HepG2 (cell line): ENCODE measurements at regions not wholly inside any gene's neighbourhood (a gene's known extent, or its start where the extent isn't known, plus 50 kb on each side); places are given as distances from the start of the nearest gene placed in this dataset.

Experiments
- ATAC-seq: fragments of 200-7000 bp; cut with Tn5 transposase; 3 replicates; pipeline ENCODE4 v1.9.1; 2020; ENCODE audit warnings: mild to moderate bottlenecking, moderate library complexity
- BruUV-seq: library from RNA; stranded (reverse); fragments of 400-500 nt; replicated peaks from 2 replicates; lab custom pipeline; 2021; lab: Mats Ljungman, UMichigan
- CTCF ChIA-PET: fragments of 300-600 bp; formaldehyde crosslinking; extraction: SDS; loops from one replicate; lab custom pipeline; 2021; ENCODE audit warnings: low total read pairs, inconsistent platforms, low intra/inter-chr PET ratio; lab: Yijun Ruan, JAX
- POLR2A ChIA-PET: fragments of 350-600 bp; sonication (Branson Sonifier 250); formaldehyde crosslinking; loops from one replicate; lab custom pipeline; 2020; ENCODE audit warnings: antibody characterized with exemption, inconsistent platforms; lab: Yijun Ruan, JAX
- DNase-seq: peaks from one replicate; pipeline ENCODE4 v3.0.0-alpha.2; 2015; ENCODE audit warnings: low spot score
- FAIRE-seq: peaks from 3 replicates; lab custom pipeline; 2011; peaks lifted over from hg19 to GRCh38; lab: Jason Lieb, UNC
- H2AFZ ChIP-seq: one replicate; pipeline ENCODE4 v1.6.1; 2011; ENCODE audit warnings: low read length, inconsistent platforms
- H3K27ac ChIP-seq: fragments of 300-600 bp; 3 replicates; pipeline ENCODE4 v1.8.0; 2011; ENCODE audit warnings: mixed run types, mild to moderate bottlenecking, mixed read lengths, low read length, inconsistent platforms; ENCODE audit not compliant: insufficient read depth; ENCODE audit errors: extremely low read length
- H3K27me3 ChIP-seq, 2 experiments: fragments of 200-600 bp in 1 of 2; 2 replicates in 1 of 2; 3 replicates in 1 of 2; pipeline versions ENCODE4 v1.6.0 to v1.8.0; 2011; ENCODE audit warnings: low read length in 2 of 2, mild to moderate bottlenecking in 2 of 2, moderate library complexity in 2 of 2, inconsistent platforms in 1 of 2; ENCODE audit not compliant: insufficient read depth in 2 of 2, control insufficient read depth in 1 of 2
- H3K36me3 ChIP-seq, 2 experiments: fragments of 200-600 bp in 1 of 2; replicated peaks in 1 of 2; 2 replicates in 1 of 2; 3 replicates in 1 of 2; pipeline versions ENCODE4 v1.5.1 to v1.8.0; 2011; ENCODE audit warnings: low read length in 2 of 2, inconsistent platforms in 1 of 2; ENCODE audit not compliant: insufficient read depth in 2 of 2, control insufficient read depth in 1 of 2
- H3K4me1 ChIP-seq: 2 replicates; pipeline ENCODE4 v1.5.1; 2012; ENCODE audit warnings: low read length, inconsistent platforms; ENCODE audit not compliant: insufficient read depth
- H3K4me2 ChIP-seq: 2 replicates; pipeline ENCODE4 v1.6.0; 2011; ENCODE audit warnings: low read depth, low read length, inconsistent platforms
- H3K4me3 ChIP-seq, 3 experiments: fragments of 200-600 bp in 1 of 3; sonication (generic), shearing (Covaris generic) in 1 of 3; replicated peaks in 1 of 3; 2 replicates each; pipeline ENCODE4 v1.5.1; 2011 to 2016; ENCODE audit warnings: low read length in 3 of 3, inconsistent platforms in 2 of 3, low read depth in 2 of 3, mild to moderate bottlenecking in 2 of 3, control low read depth in 1 of 3, mixed read lengths in 1 of 3; ENCODE audit not compliant: insufficient read depth in 1 of 3
- H3K79me2 ChIP-seq: one replicate; pipeline ENCODE4 v1.6.1; 2011; ENCODE audit warnings: low read length, inconsistent platforms; ENCODE audit not compliant: insufficient read depth
- H3K9ac ChIP-seq: 2 replicates; pipeline ENCODE4 v1.6.0; 2011; ENCODE audit warnings: mild to moderate bottlenecking, low read depth, low read length, inconsistent platforms; ENCODE audit not compliant: insufficient read depth
- H3K9me3 ChIP-seq: 2 replicates; pipeline ENCODE4 v1.5.1; 2012; ENCODE audit warnings: mild to moderate bottlenecking, low read length
- H4K20me1 ChIP-seq: 2 replicates; pipeline ENCODE4 v1.6.0; 2011; ENCODE audit warnings: inconsistent platforms, mild to moderate bottlenecking, low read length, moderate library complexity; ENCODE audit not compliant: insufficient read depth
- BRCA1 ChIP-seq: sonication (generic); formaldehyde crosslinking; IDR thresholded peaks from 2 replicates; pipeline ENCODE4 v1.4.0; 2020; ENCODE audit warnings: missing genetic modification reagents
- FOSL1 ChIP-seq: sonication (generic); formaldehyde crosslinking; IDR thresholded peaks from 2 replicates; pipeline ENCODE4 v1.9.0; 2021; ENCODE audit warnings: missing genetic modification reagents, borderline replicate concordance
- PAWR ChIP-seq: sonication (generic); formaldehyde crosslinking; IDR thresholded peaks from 2 replicates; pipeline ENCODE4 v1.4.0; 2020; ENCODE audit warnings: missing genetic modification reagents, mild to moderate bottlenecking, borderline replicate concordance
- PBX3 ChIP-seq: sonication (generic); formaldehyde crosslinking; IDR thresholded peaks from 2 replicates; pipeline ENCODE4 v1.8.1; 2023; ENCODE audit warnings: missing genetic modification reagents, inconsistent platforms, borderline replicate concordance
- POLR2G ChIP-seq: fragments of 200-400 bp; formaldehyde crosslinking; IDR thresholded peaks from 2 replicates; pipeline ENCODE4 v1.6.1; 2018; ENCODE audit warnings: mild to moderate bottlenecking, low read depth, low read length, moderate library complexity
- RELA ChIP-seq: sonication (generic); formaldehyde crosslinking; IDR thresholded peaks from 2 replicates; pipeline ENCODE4 v1.4.0; 2020; ENCODE audit warnings: missing genetic modification reagents
- TAF15 ChIP-seq: fragments of 200-400 bp; formaldehyde crosslinking; IDR thresholded peaks from one replicate; pipeline ENCODE4 v1.6.1; 2018; ENCODE audit warnings: mild to moderate bottlenecking, low read depth, low read length; ENCODE audit not compliant: poor library complexity, severe bottlenecking
- TARDBP ChIP-seq: sonication (generic); formaldehyde crosslinking; IDR thresholded peaks from 2 replicates; pipeline ENCODE4 v1.8.0; 2022; ENCODE audit warnings: mild to moderate bottlenecking, missing genetic modification reagents
- ZNF331 ChIP-seq: sonication (generic); formaldehyde crosslinking; IDR thresholded peaks from 2 replicates; pipeline ENCODE4 v1.4.0; 2020; ENCODE audit warnings: missing genetic modification reagents
- ZNF333 ChIP-seq: sonication (generic); formaldehyde crosslinking; IDR thresholded peaks from 2 replicates; pipeline ENCODE4 v1.4.0; 2020; ENCODE audit warnings: mild to moderate bottlenecking, missing genetic modification reagents, borderline replicate concordance
- ZNF687 ChIP-seq: sonication (generic); formaldehyde crosslinking; IDR thresholded peaks from 2 replicates; pipeline ENCODE4 v1.5.1; 2020; ENCODE audit warnings: mild to moderate bottlenecking, missing genetic modification reagents, moderate library complexity
- ZSCAN31 ChIP-seq: sonication (generic); formaldehyde crosslinking; IDR thresholded peaks from 2 replicates; pipeline ENCODE4 v1.5.0; 2020; ENCODE audit warnings: low read depth, mild to moderate bottlenecking, missing genetic modification reagents
- WGBS: methylation state at CpG from one replicate; pipeline ENCODE4 v1.1.6; 2017; ENCODE audit warnings: low lambda C conversion rate; 5-methylcytosine and 5-hydroxymethylcytosine counted together
- in situ Hi-C: cut with HindIII; loops from 2 replicates; pipeline ENCODE4 v1.10.0; 2017; ENCODE audit warnings: low pct_unique_long_range_greater_than_20kb; ENCODE audit not compliant: extremely low pct_ligation_motif_present
- intact Hi-C: fragments of 100-400 bp; cut with micrococcal nuclease; formaldehyde crosslinking; loops from one replicate; pipeline ENCODE4 v1.10.0; 2022; ENCODE audit not compliant: unreplicated experiment
- TF ChIP-seq, protein P1 (sequence below): sonication (generic); formaldehyde crosslinking; IDR thresholded peaks from 2 replicates; pipeline ENCODE4 v1.9.0; 2022; ENCODE audit warnings: missing genetic modification reagents, mild to moderate bottlenecking, borderline replicate concordance

- in situ Hi-C loops: no loop called here
- FAIRE-seq: no peak
Measured at GRCh38 chr7:118072893-118073674, 110.9 kb upstream of the LSM8 start.

DNA sequence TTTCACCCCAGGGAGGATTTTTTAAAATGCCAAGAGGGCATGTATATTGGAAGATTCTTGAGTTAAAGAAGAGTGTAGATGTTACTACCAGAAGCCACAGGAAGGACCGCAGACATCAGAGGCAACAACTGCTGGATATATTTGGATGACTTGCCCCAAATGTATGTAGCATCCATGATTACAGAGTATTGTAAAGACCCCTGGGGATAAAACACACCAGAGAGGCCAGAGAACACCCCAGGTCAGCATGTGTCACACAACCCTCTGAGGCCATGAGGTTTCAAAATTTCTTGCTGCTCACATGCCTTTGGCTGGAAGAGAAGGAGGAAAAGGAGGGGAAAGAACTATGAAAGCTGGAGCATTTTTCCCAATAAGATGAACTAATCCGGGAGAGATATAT, 108.0 kb upstream of the LSM8 start:
- Histone ChIP-seq H3K36me3 (no peaks in the 10 kb centered on the region), H3K4me1 (peaks cover 6% of the 10 kb centered on the region; the same call in 1 of the 2 replicates), H3K27ac (no peak overlapping the region), H3K9ac (no peak overlapping the region), H3K9me3 (no peaks in the 10 kb centered on the region), H4K20me1 (no peaks in the 10 kb centered on the region), H2AFZ (no peak overlapping the region), H3K4me3 (no peak overlapping the region), H3K79me2 (no peaks in the 10 kb centered on the region), H3K4me2 (no peak overlapping the region), H3K27me3 (no peaks in the 10 kb centered on the region; a peak in 1 of 5 replicates)
- intact Hi-C loops (no loop called here), in situ Hi-C loops (no loop called here)
- DNase-seq (no peak), ATAC-seq (no peak), FAIRE-seq (no peak)
- POLR2A ChIA-PET: no interaction called here
- CTCF ChIA-PET: no interaction called here
- WGBS: 53% methylated on average over 2 of the region's 2 CpGs
- BruUV-seq: no TSS peak
- TF ChIP-seq RELA (CRISPR knock-in tag): no peak
- no peak for TF ChIP-seq FOSL1 (CRISPR knock-in tag)
- TF ChIP-seq ZNF331: no peak
- no peak for TF ChIP-seq TARDBP (CRISPR knock-in tag)
- TF ChIP-seq BRCA1 (CRISPR knock-in tag): no peak
- TF ChIP-seq PBX3 (CRISPR knock-in tag): no peak
- no peak for TF ChIP-seq ZNF687 (CRISPR knock-in tag)

More at GRCh38 chr7:118072893-118073674, 110.9 kb upstream of the LSM8 start:
- Histone ChIP-seq H3K27ac (no peak overlapping the region), H2AFZ (no peak overlapping the region), H3K27me3 (no peaks in the 10 kb centered on the region; a peak in 1 of 5 replicates), H3K4me2 (no peak overlapping the region), H3K4me1 (peaks cover 6% of the 10 kb centered on the region; the same call in 1 of the 2 replicates), H3K79me2 (no peaks in the 10 kb centered on the region), H3K36me3 (no peaks in the 10 kb centered on the region), H3K4me3 (no peak overlapping the region), H3K9me3 (no peaks in the 10 kb centered on the region), H4K20me1 (no peaks in the 10 kb centered on the region), H3K9ac (no peak overlapping the region)
- TF ChIP-seq ZSCAN31 (CRISPR knock-in tag): no peak
- no peak for TF ChIP-seq ZNF333 (CRISPR knock-in tag)
- no peak for TF ChIP-seq TAF15
- no peak for TF ChIP-seq PAWR (CRISPR knock-in tag)
- no peak for TF ChIP-seq POLR2G
- TF ChIP-seq, protein P1, sequence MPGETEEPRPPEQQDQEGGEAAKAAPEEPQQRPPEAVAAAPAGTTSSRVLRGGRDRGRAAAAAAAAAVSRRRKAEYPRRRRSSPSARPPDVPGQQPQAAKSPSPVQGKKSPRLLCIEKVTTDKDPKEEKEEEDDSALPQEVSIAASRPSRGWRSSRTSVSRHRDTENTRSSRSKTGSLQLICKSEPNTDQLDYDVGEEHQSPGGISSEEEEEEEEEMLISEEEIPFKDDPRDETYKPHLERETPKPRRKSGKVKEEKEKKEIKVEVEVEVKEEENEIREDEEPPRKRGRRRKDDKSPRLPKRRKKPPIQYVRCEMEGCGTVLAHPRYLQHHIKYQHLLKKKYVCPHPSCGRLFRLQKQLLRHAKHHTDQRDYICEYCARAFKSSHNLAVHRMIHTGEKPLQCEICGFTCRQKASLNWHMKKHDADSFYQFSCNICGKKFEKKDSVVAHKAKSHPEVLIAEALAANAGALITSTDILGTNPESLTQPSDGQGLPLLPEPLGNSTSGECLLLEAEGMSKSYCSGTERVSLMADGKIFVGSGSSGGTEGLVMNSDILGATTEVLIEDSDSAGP (CRISPR knock-in tag): no peak
- no peak for ATAC-seq
- 1% methylated on average over 4 of the region's 5 CpGs for WGBS
- intact Hi-C loops: no loop called here
- ChIA-PET CTCF (no interaction called here), POLR2A (no interaction called here)
- no TSS peak for BruUV-seq
- DNase-seq: no peak
